ENCODE measurements at regions not wholly inside any gene's neighbourhood (a gene's known extent, or its start where the extent isn't known, plus 50 kb on each side); places are given as distances from the start of the nearest gene placed in this dataset.

DNA sequence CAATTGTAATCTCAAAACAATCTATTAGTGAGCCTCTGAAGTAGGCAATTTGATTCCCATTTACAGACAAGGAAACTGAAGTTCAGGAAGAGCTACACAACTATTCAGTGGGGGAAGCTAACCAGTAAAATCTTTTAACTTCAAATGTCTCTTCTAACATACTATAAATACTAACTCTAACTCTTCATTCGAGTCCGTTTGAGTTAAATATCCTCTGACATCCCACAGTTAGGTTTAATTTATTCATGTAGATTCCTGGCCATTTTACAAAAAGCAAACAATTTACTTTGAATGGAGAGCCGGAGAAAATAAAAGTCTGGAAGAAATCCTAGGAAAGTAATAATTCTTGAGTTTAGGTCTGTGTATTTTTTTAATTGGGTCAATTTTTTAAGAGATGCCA, 64.7 kb downstream of the HYCC1 start:
- no peak for TF ChIP-seq CTCF (IDR thresholded peaks at IDR 0.05)
- no peak for TF ChIP-seq POLR2A (IDR thresholded peaks at IDR 0.05)

Data from stomach (tissue), 4 donors.